ENCODE measurements at regions not wholly inside any gene's neighbourhood (a gene's known extent, or its start where the extent isn't known, plus 50 kb on each side); places are given as distances from the start of the nearest gene placed in this dataset.

- no peak for DNase-seq
Observed at GRCh38 chr2:181396256-181397123, 60.7 kb upstream of the ITGA4 start.

- DNase-seq, result no peak
Observed at GRCh38 chr2:181397331-181397730, 59.9 kb upstream of the ITGA4 start.

GRCh38 chr2:181398000-181398399 lies 59.2 kb upstream of the ITGA4 start:
- DNase-seq, result no peak

- no peak for DNase-seq
Observed at GRCh38 chr2:181399027-181399426, 58.2 kb upstream of the ITGA4 start.

- no peak for DNase-seq
Observed at GRCh38 chr2:181404472-181404871, 52.7 kb upstream of the ITGA4 start.

- DNase-seq, result no peak
Observed at GRCh38 chr2:181407171-181407570, 50.0 kb upstream of the ITGA4 start.

All from activated CD4-positive, alpha-beta T cell treated with anti-CD3 and anti-CD28 coated beads, Interleukin-2, amount 50 U/mL, for 48 hours (primary cell).